ENCODE measurements at regions not wholly inside any gene's neighbourhood (a gene's known extent, or its start where the extent isn't known, plus 50 kb on each side); places are given as distances from the start of the nearest gene placed in this dataset.
"Not testable (repeated sequence)": the region's sequence is repeated elsewhere in the genome, so short reads cannot be mapped to it uniquely, and the experiment has no call there.

DNA sequence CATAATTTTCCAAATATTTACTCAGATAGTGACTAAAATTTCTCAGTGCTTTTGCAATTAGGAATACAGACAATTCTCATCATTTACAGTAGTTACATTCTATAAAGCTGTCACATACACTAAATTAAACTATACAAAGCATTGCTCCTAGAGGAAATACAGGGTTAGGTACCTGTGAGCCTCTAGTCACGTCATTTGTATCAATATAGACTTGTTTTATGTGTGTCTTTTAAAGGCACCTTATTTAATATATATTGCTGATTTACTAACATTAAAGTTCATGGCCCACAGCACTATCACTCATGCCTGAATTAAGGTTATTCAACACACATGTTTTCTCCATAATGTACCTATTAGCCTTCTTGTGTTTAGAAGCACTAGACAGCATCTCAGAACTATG, 78.7 kb downstream of the PABPC4L start:
- no peak for DNase-seq (ENCODE audit: extremely low read depth, low read depth)
- TF ChIP-seq, protein P1, sequence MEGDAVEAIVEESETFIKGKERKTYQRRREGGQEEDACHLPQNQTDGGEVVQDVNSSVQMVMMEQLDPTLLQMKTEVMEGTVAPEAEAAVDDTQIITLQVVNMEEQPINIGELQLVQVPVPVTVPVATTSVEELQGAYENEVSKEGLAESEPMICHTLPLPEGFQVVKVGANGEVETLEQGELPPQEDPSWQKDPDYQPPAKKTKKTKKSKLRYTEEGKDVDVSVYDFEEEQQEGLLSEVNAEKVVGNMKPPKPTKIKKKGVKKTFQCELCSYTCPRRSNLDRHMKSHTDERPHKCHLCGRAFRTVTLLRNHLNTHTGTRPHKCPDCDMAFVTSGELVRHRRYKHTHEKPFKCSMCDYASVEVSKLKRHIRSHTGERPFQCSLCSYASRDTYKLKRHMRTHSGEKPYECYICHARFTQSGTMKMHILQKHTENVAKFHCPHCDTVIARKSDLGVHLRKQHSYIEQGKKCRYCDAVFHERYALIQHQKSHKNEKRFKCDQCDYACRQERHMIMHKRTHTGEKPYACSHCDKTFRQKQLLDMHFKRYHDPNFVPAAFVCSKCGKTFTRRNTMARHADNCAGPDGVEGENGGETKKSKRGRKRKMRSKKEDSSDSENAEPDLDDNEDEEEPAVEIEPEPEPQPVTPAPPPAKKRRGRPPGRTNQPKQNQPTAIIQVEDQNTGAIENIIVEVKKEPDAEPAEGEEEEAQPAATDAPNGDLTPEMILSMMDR (IDR thresholded peaks at IDR 0.05; ENCODE audit: low read depth, low read length): no peak

DNA sequence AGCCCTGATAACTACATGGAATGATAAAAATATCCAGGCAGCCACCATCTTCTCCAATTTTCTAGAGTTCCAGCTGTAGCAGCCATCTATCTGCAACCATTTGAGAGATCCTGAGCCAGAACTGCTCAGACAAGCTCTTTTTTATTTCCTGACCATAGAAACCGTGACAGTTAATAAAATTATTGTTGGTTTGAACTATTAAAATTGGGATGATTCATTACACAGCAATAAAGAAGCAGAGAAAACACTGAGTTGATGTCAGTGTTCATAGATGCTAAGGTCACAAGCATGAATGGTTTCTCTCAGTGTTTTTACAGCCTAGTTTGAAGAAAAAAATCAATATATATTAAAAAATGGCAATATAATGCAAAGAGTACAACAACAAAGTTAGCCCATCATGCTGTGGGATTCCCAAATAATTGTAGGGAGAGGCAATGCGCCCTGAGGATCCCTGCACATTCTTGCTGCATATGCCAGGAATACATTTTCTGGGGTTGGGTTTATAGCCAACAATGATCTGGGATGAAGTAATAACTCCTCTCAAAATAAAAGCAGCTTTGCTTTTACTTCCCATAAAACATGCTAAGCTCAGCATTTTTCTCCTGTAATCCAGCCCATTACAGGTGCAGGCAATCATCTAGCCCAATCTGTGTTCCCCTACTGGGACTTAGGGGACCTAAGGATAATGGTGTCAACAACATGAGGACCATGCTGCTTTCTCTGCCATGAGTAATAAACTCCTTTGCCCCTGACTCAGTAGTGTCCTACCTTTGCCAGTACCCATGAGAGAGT, 84.0 kb downstream of the PABPC4L start:
- TF ChIP-seq, protein P1 (IDR thresholded peaks at IDR 0.05; ENCODE audit: low read depth, low read length): no peak
- DNase-seq (ENCODE audit: extremely low read depth, low read depth): no peak

GRCh38 chr4:134089885-134090284, 111.7 kb downstream of the PABPC4L start:
- TF ChIP-seq, protein P1 (IDR thresholded peaks at IDR 0.05; ENCODE audit: low read depth, low read length): no peak
- DNase-seq (ENCODE audit: extremely low read depth, low read depth): no peak

DNA sequence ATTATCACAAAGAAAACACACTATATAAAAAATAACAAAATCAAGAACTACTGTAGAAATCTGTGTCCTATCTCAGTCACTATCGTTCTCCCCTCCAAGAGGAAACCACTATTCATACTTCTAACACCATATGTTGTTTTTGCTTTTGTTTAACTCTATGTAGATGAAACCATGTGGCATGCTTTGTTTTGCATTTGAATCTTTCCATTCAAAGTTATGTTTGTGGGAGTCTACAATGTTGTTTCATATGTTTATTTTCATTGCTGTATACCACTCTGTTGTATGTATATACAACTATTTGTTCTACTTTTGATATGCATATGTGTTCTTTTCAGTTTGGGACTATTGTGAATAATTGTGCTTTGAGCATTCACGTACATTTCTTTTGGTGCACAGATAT, 116.1 kb downstream of the PABPC4L start:
- DNase-seq (ENCODE audit: extremely low read depth, low read depth): no peak
- TF ChIP-seq, protein P1 (IDR thresholded peaks at IDR 0.05; ENCODE audit: low read depth, low read length): no peak

DNA sequence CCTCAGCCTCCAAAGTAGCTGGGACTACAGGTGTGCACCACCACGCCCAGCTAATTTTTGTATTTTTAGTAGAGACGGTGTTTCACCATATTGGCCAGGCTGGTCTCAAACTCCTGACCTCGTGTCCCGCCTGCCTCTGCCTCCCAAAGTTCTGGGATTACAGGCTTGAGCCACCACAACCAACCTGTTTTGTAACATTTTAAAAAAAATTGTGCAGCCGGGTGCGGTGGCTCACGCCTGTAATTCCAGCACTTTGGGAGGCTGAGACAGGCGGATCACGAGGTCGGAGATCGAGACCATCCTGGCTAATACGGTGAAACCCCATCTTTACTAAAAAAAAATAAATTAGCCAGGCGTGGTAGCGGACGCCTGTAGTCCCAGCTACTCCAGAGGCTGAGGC, 122.5 kb downstream of the PABPC4L start:
- DNase-seq (ENCODE audit: extremely low read depth, low read depth): not testable (repeated sequence)

GRCh38 chr4:134078230-134078914, 123.2 kb downstream of the PABPC4L start:
- no peak for DNase-seq (ENCODE audit: extremely low read depth, low read depth)
- TF ChIP-seq, protein P1 (IDR thresholded peaks at IDR 0.05; ENCODE audit: low read depth, low read length): no peak

DNA sequence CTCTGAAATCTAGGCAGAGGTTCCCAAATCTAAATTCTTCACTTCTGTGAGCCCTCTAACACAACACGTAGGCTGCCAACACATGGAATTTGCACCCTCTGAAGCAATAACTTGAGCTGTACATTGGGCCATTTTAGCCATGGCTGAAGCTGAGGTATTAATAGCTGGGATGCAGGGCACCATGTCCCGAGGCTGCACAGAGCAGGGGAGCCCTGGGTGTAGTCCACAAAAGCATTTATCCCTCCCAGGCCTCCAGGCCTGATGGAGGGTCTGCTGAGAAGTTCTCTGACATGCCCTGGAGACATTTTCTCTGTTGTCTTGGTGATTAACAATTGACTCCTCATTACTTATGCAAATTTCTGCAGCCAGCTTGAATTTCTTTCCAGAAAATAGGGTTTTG, 127.9 kb downstream of the PABPC4L start:
- TF ChIP-seq, protein P1 (IDR thresholded peaks at IDR 0.05; ENCODE audit: low read depth, low read length): no peak
- DNase-seq (ENCODE audit: extremely low read depth, low read depth): no peak
